H9 (cell line): ENCODE measurements at regions not wholly inside any gene's neighbourhood (a gene's known extent, or its start where the extent isn't known, plus 50 kb on each side); places are given as distances from the start of the nearest gene placed in this dataset.

ENCODE experiments used
- DNase-seq: peaks from one replicate; pipeline ENCODE4 v3.0.0-alpha.2; 2017
- H2AFZ ChIP-seq: one replicate; pipeline ENCODE4 v1.6.1; 2013; ENCODE audit warnings: mild to moderate bottlenecking, low read length, control low read depth, moderate library complexity
- H2AK5ac ChIP-seq: 2 replicates; pipeline ENCODE4 v1.6.1; 2013; ENCODE audit warnings: low read length, control low read depth, mixed read lengths; ENCODE audit not compliant: insufficient read length
- H2BK120ac ChIP-seq: one replicate; pipeline ENCODE4 v1.6.1; 2013; ENCODE audit warnings: low read depth, mild to moderate bottlenecking, low read length, control low read depth, inconsistent platforms; ENCODE audit not compliant: poor library complexity, severe bottlenecking
- H2BK12ac ChIP-seq: 2 replicates; pipeline ENCODE4 v1.6.1; 2013; ENCODE audit warnings: low read length, control low read depth, mixed read lengths, low read depth; ENCODE audit not compliant: insufficient read length
- H2BK15ac ChIP-seq: 2 replicates; pipeline ENCODE4 v1.6.1; 2013; ENCODE audit warnings: low read depth, low read length, control low read depth
- H2BK20ac ChIP-seq: one replicate; pipeline ENCODE4 v1.6.1; 2013; ENCODE audit warnings: low read depth, mild to moderate bottlenecking, low read length, control low read depth, inconsistent platforms; ENCODE audit not compliant: poor library complexity, severe bottlenecking
- H2BK5ac ChIP-seq: 2 replicates; pipeline ENCODE4 v1.6.1; 2013; ENCODE audit warnings: low read length, control low read depth, mixed read lengths; ENCODE audit not compliant: insufficient read length
- H3K14ac ChIP-seq: 2 replicates; pipeline ENCODE4 v1.6.1; 2013; ENCODE audit warnings: low read length, control low read depth; ENCODE audit not compliant: insufficient read depth
- H3K18ac ChIP-seq: 2 replicates; pipeline ENCODE4 v1.6.1; 2013; ENCODE audit warnings: low read depth, mild to moderate bottlenecking, mixed read lengths, low read length, control low read depth; ENCODE audit not compliant: insufficient read length
- H3K23ac ChIP-seq: 2 replicates; pipeline ENCODE4 v1.6.1; 2013; ENCODE audit warnings: low read length, control low read depth, mixed read lengths, low read depth; ENCODE audit not compliant: insufficient read length
- H3K23me2 ChIP-seq: 2 replicates; pipeline ENCODE4 v1.6.1; 2013; ENCODE audit warnings: low read depth, mild to moderate bottlenecking, mixed read lengths, low read length, control low read depth; ENCODE audit not compliant: insufficient read length, poor library complexity, severe bottlenecking
- H3K27ac ChIP-seq: 2 replicates; pipeline ENCODE4 v1.5.1; 2013; ENCODE audit warnings: low read length, control low read depth, mixed read lengths, low read depth; ENCODE audit not compliant: insufficient read length
- H3K27me3 ChIP-seq: 2 replicates; pipeline ENCODE4 v1.6.1; 2013; ENCODE audit warnings: low read length, control low read depth, inconsistent platforms; ENCODE audit not compliant: insufficient read depth
- H3K4ac ChIP-seq: 2 replicates; pipeline ENCODE4 v1.6.1; 2013; ENCODE audit warnings: low read depth, mild to moderate bottlenecking, control low read depth, inconsistent platforms, low read length, moderate library complexity
- H3K4me1 ChIP-seq: 2 replicates; pipeline ENCODE4 v1.6.1; 2013; ENCODE audit warnings: low read length, control low read depth, inconsistent platforms; ENCODE audit not compliant: insufficient read depth
- H3K4me2 ChIP-seq: 2 replicates; pipeline ENCODE4 v1.6.1; 2013; ENCODE audit warnings: low read length, control low read depth, mixed read lengths; ENCODE audit not compliant: insufficient read length, insufficient read depth
- H3K56ac ChIP-seq: 2 replicates; pipeline ENCODE4 v1.6.1; 2013; ENCODE audit warnings: low read depth, mild to moderate bottlenecking, mixed read lengths, low read length, control low read depth; ENCODE audit not compliant: insufficient read length
- H3K79me1 ChIP-seq: 2 replicates; pipeline ENCODE4 v1.6.1; 2013; ENCODE audit warnings: low read depth, mild to moderate bottlenecking, moderate library complexity, low read length, control low read depth, inconsistent platforms; ENCODE audit not compliant: insufficient read depth, poor library complexity, severe bottlenecking
- H3K79me2 ChIP-seq: 2 replicates; pipeline ENCODE4 v1.6.1; 2013; ENCODE audit warnings: low read length, control low read depth, inconsistent platforms; ENCODE audit not compliant: insufficient read depth
- H3K9ac ChIP-seq: 2 replicates; pipeline ENCODE4 v1.6.1; 2013; ENCODE audit warnings: low read length, control low read depth, mixed read lengths; ENCODE audit not compliant: insufficient read length; ENCODE audit errors: extremely low read depth
- H3K9me3 ChIP-seq: one replicate; pipeline ENCODE4 v1.6.1; 2013; ENCODE audit warnings: low read depth, low read length, inconsistent platforms; ENCODE audit not compliant: control insufficient read depth
- H3T11ph ChIP-seq: one replicate; pipeline ENCODE4 v1.6.1; 2013; ENCODE audit warnings: mild to moderate bottlenecking, low read length, control low read depth, inconsistent platforms
- H4K20me1 ChIP-seq: one replicate; pipeline ENCODE4 v1.6.1; 2013; ENCODE audit not compliant: control insufficient read depth, insufficient read length, insufficient read depth
- H4K5ac ChIP-seq: 2 replicates; pipeline ENCODE4 v1.6.1; 2013; ENCODE audit warnings: low read depth, mild to moderate bottlenecking, mixed read lengths, low read length, control low read depth; ENCODE audit not compliant: insufficient read length
- H4K8ac ChIP-seq: replicated peaks from 2 replicates; pipeline ENCODE4 v1.6.1; 2013; ENCODE audit warnings: low read length, control low read depth, mixed read lengths, low read depth; ENCODE audit not compliant: insufficient read length
- H4K91ac ChIP-seq: 2 replicates; pipeline ENCODE4 v1.6.1; 2013; ENCODE audit warnings: low read depth, mild to moderate bottlenecking, moderate library complexity, mixed read lengths, low read length, control low read depth; ENCODE audit not compliant: insufficient read length
- H3K27ac Mint-ChIP-seq, 3 experiments: 2 replicates in 2 of 3; 3 replicates in 1 of 3; pipeline ENCODE4 v1.8.0; 2020 to 2021; ENCODE audit warnings: mixed read lengths in 3 of 3, mild to moderate bottlenecking in 1 of 3, moderate library complexity in 1 of 3
- H3K27me3 Mint-ChIP-seq: 2 replicates; pipeline ENCODE4 v1.8.0; 2021; ENCODE audit warnings: low read depth, mild to moderate bottlenecking, moderate library complexity, mixed read lengths
- H3K36me3 Mint-ChIP-seq, 3 experiments: 2 replicates in 2 of 3; 3 replicates in 1 of 3; pipeline ENCODE4 v1.8.0; 2020 to 2021; ENCODE audit warnings: low read depth in 3 of 3, mixed read lengths in 3 of 3; ENCODE audit not compliant: insufficient read depth in 1 of 3
- H3K4me1 Mint-ChIP-seq, 2 experiments: 2 replicates each; pipeline ENCODE4 v1.8.0; 2020; ENCODE audit warnings: mixed read lengths in 2 of 2
- H3K4me3 Mint-ChIP-seq, 2 experiments: 2 replicates in 1 of 2; 3 replicates in 1 of 2; pipeline ENCODE4 v1.8.0; 2020 to 2021; ENCODE audit warnings: mild to moderate bottlenecking in 2 of 2, mixed read lengths in 2 of 2, moderate library complexity in 1 of 2
- H3K9me3 Mint-ChIP-seq, 2 experiments: 2 replicates in 1 of 2; 3 replicates in 1 of 2; pipeline ENCODE4 v1.8.0; 2020; ENCODE audit warnings: mild to moderate bottlenecking in 2 of 2, mixed read lengths in 2 of 2, moderate library complexity in 1 of 2
- WGBS: extraction: QIAGEN DNeasy Blood & Tissue Kit; methylation state at CpG from one replicate; pipeline ENCODE4 v1.1.7; 2013; ENCODE audit warnings: missing lambda C conversion rate, low lambda C conversion rate, mixed read lengths; ENCODE audit not compliant: insufficient read length; ENCODE audit errors: extremely low coverage; 5-methylcytosine and 5-hydroxymethylcytosine counted together
- TF ChIP-seq, protein P1 (sequence below): fragments of 200-600 bp; sonication (generic); conservative IDR thresholded peaks from 3 replicates; pipeline ENCODE4 v1.8.0; 2021; ENCODE audit warnings: antibody characterized with exemption, mild to moderate bottlenecking

- Histone ChIP-seq H3K23me2 (no peaks in the 10 kb centered on the region), H3K27me3 (no peaks in the 10 kb centered on the region), H3K56ac (no peak overlapping the region), H4K5ac (no peak overlapping the region), H2BK5ac (no peak overlapping the region), H3K23ac (no peak overlapping the region), H3T11ph (no peak overlapping the region), H4K8ac (no peak overlapping the region), H3K9ac (no peak overlapping the region), H4K20me1 (no peaks in the 10 kb centered on the region), H3K14ac (no peak overlapping the region), H4K91ac (no peak overlapping the region), H2BK12ac (no peak overlapping the region), H3K4me2 (no peak overlapping the region), H3K9me3 (no peaks in the 10 kb centered on the region), H3K79me1 (no peaks in the 10 kb centered on the region), H3K4me1 (peaks cover 10% of the 10 kb centered on the region; the same call in 1 of the 2 replicates), H2AK5ac (no peak overlapping the region), H3K79me2 (no peaks in the 10 kb centered on the region), H2BK20ac (no peak overlapping the region), H2BK120ac (no peak overlapping the region), H2AFZ (no peak overlapping the region), H3K27ac (no peak overlapping the region), H3K18ac (no peak overlapping the region), H3K4ac (no peak overlapping the region), H2BK15ac (no peak overlapping the region)
- no peak overlapping the region for H3K27ac Mint-ChIP-seq
- TF ChIP-seq, protein P1, sequence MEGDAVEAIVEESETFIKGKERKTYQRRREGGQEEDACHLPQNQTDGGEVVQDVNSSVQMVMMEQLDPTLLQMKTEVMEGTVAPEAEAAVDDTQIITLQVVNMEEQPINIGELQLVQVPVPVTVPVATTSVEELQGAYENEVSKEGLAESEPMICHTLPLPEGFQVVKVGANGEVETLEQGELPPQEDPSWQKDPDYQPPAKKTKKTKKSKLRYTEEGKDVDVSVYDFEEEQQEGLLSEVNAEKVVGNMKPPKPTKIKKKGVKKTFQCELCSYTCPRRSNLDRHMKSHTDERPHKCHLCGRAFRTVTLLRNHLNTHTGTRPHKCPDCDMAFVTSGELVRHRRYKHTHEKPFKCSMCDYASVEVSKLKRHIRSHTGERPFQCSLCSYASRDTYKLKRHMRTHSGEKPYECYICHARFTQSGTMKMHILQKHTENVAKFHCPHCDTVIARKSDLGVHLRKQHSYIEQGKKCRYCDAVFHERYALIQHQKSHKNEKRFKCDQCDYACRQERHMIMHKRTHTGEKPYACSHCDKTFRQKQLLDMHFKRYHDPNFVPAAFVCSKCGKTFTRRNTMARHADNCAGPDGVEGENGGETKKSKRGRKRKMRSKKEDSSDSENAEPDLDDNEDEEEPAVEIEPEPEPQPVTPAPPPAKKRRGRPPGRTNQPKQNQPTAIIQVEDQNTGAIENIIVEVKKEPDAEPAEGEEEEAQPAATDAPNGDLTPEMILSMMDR, result no peak
- no peaks in the 10 kb centered on the region; the same call in 1 of the 2 replicates for H3K27me3 Mint-ChIP-seq
- WGBS, result no CpG with 5 or more reads among the region's 8 CpGs
- no peak overlapping the region for H3K4me3 Mint-ChIP-seq
- H3K36me3 Mint-ChIP-seq, result peaks cover 0 to 23% (median 2%) of the 10 kb centered on the region in 3 experiments; a peak in 1 of 7 replicates
- DNase-seq, result no peak
- peaks cover 2 to 11% of the 10 kb centered on the region in 2 experiments; a peak in 3 of 5 replicates for H3K9me3 Mint-ChIP-seq
- peaks cover 27 to 29% of the 10 kb centered on the region in 2 experiments for H3K4me1 Mint-ChIP-seq
Measured at GRCh38 chr17:51365090-51365489, 104.7 kb downstream of the UTP18 start.
